UCSD-AML1 (cell line): ENCODE measurements at regions not wholly inside any gene's neighbourhood (a gene's known extent, or its start where the extent isn't known, plus 50 kb on each side); places are given as distances from the start of the nearest gene placed in this dataset.
"Not testable (repeated sequence)": the region's sequence is repeated elsewhere in the genome, so short reads cannot be mapped to it uniquely, and the experiment has no call there.

Experiments used
- DNase-seq: peaks from one replicate; lab custom pipeline; 2025; ENCODE audit not compliant: unreplicated experiment; lab: John Stamatoyannopoulos, UW

DNA sequence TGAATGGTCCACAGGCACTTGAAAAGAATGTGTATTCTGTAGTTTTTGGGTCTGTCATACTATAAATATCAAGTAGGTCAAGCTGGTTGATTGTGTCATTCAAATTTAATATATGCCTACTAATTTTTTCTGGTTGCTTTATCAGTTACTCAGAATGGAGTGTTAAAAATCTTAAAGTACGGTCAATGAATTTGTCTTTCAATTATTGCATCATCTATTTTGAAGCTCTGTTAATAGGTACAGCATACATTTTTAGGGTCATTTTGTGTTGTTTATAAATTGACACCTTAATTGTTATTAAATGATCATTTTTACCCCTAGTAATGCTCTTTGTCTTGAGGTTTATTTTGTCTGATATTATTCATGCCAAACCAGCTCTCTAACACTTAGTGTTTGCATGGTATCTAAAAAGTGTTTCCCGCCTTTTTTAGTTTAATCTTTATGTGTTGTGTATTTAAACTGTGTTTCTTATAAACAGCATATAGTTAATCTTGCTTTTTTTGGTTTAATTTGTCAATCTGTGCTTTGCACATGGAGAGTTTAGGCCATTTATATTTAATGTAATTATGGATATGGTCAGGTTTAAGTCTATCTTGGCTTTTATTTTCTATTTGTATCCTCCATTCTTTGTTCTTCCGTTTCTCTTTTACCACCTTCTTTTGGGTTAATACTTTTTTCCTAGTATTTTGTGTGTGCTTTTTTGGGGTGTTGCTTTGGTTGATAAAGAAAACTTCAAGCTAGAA is 204.9 kb upstream of the EEF2KMT start:
- no peak for DNase-seq

DNA sequence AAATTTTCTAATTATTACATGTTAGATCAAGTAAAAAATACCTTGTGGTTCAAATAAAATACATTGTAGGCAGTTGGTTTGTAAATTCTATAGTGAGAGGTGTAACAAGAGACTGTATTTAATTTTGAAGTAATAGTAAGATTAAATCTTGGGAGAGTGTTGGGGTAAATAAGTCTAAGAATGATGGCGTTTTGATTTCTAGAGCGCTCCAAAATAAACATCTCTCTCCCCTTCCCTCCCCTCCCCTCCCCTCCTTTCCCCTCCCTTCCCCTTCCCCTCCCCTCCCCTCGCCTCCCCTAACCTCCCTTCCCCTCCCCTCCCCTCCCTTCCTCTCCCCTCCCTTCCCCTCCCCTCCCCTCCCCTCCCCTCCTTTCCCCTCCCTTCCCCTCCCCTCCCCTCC is 200.6 kb upstream of the EEF2KMT start:
- no peak for DNase-seq

DNA sequence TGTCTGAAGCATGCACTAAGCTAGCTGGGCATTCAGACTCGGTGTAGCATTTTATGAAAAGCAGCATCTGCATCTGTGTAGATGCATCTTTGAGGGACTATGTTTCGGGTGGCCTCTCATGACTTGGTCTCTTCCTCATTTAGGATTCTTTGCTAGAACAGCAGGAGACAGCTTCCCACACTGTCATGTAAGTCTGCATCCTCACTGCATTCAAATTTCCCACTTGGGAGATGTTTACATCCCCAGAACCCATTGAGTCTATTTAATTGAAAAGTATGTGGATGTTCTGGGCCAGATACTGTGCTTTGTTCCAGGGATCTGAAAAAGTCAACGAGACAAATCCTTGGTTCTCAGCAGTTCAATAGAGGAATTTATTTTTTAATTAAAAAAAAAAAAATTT is 198.6 kb upstream of the EEF2KMT start:
- DNase-seq = no peak

DNA sequence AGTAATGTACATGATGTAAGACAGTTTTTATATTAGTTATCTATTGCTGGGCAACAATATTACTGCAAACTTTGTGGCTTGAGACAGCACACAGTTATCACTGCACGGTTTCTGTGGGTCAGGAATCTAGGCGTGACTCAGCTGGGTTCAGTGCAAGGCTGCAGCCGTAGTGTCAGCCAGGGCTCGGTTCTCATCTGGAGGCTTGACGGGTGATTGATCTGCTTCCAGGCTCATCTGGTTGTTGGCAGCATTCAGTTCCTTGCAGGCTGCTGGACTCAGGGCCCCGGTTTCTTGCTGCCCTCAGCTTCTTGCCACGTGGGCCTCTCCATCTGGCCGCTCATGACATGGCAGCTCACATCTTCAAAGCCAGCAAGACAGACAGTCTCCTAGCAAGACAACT is 197.7 kb upstream of the EEF2KMT start:
- not testable (repeated sequence) for DNase-seq

DNA sequence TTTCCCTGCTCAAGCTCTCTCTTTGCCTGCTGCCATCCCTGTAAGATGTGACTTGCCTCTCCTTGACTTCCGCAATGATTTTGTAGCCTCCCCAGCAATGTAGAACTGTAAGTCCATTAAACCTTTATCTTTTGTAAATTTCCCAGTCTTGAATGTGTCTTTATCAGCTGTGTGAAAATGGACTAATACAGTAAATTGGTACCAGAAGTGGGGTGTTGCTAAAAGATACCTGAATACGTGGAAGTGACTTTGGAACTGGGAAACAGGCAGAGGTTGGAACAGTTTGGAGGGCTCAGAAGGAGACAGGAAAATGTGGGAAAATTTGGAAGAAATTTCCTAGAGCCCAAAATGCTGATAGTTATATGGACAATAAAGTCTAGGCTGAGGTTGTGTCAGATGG is 184.6 kb upstream of the EEF2KMT start:
- not testable (repeated sequence) for DNase-seq

DNA sequence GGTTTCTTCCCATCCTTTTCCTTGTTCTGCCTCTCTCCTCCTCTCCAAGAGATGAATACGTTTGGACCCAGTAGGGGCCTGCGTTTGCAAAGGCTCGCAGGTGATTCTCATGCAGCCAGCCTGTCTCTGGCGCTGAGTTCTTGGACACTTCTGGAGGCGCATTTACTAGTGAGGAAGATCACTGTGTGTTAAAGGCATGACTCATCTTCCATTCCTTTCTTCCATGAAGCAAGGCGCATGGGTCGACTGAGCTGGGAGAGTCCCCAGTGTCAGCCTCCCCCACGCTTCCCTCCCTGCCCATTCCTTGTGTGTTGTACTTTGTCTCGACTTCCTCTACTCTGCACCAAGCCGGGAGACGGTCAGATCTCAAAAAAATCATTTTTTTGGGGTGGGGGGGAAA is 159.9 kb upstream of the EEF2KMT start:
- DNase-seq = no peak

DNA sequence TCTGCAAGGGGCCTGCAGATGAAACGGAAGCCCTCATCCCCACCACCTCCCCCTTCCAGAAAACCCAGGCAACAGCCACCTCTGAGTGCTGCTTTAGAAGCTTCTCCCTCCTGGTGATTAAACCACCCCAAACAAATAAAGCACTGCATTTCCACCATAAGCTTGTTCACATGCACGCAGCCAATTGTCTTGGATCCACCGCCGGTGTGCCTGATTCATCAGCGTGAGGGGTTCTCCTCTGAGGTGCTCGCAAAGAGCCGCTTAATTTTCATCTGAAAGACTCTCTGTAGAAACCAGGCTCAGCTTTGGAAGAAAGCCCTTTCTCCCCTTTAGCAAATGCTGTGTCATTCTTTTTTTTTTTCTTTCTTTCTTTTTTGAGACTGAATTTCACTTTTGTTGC is 155.2 kb upstream of the EEF2KMT start:
- no peak for DNase-seq

DNA sequence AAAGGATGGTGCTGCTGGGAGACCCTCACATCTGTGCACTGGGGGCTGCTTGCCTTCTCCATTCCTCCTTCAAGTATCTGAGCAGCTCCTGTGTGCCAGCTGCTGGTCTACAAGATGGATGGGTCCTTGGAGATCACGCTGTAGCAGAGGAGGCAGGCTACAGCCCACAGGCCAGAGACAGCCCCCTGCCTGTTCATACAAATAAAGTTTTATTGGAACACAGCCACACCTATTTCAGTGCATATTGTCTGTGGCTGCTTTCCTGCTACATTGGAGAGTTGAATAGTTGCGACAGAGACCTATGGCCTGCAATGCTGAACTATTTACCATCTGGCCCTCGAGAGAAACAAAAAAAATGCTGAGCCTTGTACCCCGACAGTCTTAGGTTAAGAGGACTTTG is 149.8 kb upstream of the EEF2KMT start:
- DNase-seq = not testable (repeated sequence)

DNA sequence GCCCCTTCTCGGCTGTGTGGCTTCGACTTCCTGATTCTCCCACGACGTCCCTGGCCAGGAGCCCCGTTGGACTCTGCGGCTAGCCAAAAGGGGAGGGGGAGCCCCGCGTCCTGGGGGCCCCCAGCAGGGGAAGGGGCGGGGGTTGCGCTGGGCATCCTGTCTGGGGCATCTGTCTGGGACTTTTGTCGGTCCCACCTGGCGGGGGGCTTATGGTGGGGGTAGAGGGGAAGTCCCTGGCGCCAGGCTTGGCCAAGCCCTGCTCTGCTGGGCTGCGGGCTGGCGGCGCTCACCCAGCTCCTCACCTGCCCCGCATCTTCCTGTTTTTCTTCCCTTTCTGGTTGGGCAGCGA is 142.7 kb upstream of the EEF2KMT start:
- DNase-seq = not testable (repeated sequence)

DNA sequence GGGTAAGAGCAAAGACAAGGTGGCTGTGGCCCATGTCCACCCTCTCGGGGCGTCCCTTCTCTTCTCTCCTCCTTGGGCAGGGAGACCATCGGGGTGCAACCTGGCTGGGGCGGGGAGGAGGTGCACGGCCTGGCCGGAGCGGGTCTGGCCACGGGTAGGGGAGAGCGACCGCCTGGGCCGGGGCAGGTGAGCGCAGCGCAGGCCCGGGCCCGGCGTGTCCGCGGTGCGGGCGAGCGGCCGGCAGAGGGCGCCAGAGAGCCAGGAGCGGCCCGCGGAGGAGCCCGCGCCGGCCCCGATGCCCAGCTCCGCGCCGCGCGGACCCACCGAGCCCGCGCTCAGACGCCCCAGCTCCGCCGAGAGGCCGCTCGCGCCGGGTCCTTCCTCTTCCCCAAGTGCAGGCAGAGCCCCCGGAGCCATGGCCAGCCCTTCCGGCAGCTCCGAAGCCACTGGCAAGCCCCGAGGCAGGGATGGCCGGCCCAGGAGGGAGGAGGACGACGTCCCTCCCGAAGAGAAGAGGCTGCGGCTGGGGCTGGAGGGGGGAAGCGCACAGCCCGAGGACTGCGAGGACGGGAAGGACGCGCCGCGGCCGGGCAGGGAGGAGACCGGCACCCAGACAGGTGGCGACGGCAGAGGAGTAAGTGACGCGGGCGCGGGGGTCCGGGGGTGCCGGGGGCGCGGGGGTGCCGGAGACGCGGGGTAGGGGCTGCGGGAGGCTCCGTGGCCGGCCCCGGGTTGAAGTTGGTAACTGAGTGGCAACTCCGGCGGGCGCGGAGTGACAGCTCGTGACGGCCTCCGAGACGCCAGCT is 142.1 kb upstream of the EEF2KMT start:
- peak; percentile 42 for DNase-seq

DNA sequence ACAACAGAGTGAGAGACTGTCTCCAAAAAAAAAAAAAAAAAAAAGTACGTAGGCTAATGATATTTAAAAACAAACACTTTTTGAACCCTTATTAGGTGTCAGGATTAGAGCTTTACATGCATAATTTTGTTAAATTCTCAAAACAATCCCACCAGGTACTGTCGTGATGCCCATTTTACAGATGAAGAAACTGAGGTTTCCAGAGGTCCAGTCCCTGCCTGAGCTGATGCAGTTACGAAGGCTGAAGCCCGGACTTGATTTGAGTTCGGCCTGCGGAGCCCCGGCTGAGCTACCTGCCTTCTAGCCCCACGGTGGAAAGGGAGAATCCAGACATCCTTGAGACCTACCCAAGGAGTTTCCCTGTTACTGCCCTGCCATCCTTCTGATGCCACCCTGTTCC is 137.5 kb upstream of the EEF2KMT start:
- DNase-seq = no peak

DNA sequence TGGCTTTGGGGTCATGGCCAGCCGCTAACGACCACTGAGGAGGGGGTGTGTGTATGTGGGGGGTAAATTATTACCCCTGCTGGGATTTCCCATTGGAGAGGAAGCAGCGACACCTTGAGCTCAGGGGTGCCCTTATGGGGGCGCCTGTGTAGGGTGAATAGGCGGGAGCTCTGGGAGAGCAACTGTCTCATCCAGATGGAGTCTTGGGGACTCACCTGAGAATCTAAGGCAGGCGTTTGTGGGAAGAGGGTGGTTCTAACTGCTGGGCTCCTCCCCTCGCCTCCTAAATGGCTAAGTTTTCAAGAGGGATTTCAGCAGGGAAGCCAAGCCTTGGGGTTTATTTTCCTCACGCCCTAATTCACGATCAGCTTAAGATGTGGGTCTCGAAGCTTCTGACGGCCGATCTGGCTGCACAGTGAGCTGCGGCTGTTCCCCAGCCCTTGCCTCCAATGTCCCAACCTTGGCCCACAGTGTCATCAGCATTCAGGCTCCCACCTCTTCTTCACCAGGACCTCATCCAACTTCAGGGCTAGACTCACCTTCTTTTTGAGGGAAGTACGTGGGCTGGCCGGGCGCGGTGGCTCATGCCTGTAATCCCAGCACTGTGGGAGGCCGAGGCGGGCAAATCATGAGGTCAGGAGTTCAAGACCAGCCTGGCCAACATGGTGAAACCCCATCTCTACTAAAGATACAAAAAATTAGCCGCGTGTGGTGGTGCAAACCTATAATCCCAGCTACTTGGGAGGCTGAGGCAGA is 136.9 kb upstream of the EEF2KMT start:
- no peak for DNase-seq

DNA sequence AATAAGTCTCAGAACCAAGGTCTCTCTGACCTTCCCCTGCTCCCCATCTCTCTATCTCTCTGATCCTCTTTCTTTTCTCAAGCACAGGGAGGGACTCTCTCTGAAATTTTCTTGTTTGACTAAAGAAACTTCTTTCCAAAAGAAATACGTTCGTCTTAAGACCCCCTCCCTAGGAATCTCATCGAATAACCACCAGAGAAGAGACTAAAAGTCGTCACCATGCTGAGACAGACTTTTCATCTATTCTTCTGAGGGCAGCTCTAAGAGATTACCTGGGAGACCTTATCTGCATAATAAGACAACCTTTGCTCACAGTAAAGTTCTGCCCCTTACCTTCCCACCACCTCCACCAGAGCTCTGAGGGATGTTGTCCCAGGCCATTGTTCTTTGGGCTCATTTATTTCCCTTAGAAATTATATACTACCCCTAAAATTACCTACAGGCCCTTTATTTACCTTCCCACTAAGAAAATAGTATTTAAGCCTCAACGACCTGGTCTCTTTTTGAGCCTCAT is 133.7 kb upstream of the EEF2KMT start:
- DNase-seq = no peak

DNA sequence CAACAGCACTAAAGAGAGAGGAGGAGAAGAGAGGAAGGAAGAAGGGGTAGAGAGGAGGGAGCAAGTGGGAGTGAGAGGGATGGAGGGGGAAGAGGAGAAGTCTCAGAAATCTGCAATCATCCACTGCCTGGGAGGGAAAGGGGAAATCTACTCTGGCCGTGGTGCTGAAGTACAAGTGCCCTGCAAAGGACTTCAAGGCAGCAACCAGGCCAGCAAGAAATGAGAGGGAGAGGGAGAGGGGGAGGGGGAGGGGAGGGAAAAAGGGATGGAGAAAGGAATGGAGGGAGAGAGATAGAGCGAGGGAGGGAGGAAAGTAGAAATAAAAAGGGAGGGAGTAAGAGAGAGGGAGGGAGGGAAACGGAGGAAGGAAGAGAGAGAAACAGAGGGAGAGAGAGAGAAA is 130.8 kb upstream of the EEF2KMT start:
- DNase-seq = no peak

DNA sequence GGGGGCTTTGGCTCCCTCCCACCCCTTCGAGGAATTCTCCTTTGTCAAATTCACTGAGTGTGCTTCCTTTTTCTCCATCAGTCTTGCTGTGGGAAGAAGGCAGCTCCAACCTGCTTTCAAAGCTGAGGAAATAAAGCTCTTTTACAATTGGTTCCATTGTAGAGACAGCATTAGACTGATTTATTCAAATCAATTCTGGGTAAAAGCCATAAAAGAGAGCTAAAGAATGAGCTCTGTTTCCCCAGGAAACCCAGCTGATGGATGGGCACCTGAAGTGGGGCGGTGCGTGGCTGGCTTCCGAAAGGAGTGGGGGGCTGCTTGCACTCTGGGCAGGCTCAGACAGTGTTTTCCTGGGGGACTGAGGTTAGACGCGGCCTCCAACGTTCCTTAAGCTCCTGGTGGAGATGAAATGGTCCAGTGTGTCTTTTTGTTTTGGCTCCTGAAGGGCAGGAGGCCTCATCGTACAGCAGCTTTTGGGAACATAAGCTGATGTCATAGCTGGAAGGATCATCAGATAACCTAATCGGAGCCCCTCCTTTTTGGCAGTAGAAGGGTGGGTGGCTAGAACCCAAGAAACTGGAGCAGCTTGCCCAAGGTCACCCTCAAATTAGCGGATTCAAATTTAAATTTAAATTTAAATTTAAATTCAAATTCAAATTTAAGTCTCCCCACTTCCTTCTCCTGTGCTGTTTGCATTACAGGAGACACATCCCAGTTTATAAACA is 128.5 kb upstream of the EEF2KMT start:
- DNase-seq = no peak

DNA sequence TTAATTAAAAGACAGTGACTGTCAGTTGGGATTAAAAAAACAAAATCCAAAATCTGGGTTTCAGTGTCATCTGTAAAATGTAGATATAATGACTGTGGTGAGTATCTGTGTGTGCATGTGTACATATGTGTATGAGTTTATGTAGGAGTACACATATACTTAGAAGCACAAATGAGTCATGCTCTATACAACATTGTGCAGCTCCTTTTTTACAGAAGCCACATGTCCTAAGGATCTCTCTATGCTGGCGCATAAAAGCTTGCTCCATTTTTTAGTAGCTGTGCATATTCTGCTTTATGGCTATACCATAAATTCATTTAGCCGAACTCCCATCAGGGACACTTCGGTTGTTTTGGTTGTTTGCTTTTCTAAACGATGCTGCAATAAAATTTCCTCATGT is 125.2 kb upstream of the EEF2KMT start:
- no peak for DNase-seq

DNA sequence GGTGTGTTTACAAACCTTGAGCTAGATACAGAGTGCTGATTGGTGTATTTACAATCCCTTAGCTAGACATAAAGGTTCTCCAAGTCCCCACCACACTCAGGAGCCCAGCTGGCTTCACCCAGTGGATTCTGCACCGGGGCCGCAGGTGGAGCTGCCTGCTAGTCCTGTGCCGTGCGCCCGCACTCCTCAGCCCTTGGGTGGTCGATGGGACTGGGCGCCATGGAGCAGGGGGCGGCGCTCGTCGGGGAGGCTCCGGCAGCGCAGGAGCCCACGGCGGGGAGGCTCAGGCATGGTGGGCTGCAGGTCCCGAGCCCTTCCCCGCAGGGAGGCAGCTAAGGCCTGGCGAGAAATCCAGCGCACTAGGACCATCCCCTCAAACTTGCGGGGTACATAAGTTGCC is 124.2 kb upstream of the EEF2KMT start:
- not testable (repeated sequence) for DNase-seq

DNA sequence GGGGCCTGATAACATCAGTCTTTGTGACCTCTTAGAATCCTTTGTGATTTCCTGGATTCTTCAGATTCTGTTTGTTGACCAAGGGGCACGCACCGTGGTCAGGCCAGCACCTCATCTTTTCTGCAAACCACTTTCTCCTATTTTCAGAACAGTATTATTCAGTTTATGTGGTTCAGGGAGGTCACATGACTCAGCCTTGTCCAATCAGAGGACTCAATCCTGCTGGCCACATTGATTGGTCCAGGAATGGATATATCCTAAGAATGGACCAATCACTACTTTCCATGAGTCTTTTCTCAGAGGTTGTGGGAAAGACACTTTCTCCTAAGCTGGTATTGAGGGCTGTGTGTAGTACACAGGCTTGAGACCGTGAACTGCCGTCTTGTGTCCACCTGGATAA is 123.1 kb upstream of the EEF2KMT start:
- no peak for DNase-seq

DNA sequence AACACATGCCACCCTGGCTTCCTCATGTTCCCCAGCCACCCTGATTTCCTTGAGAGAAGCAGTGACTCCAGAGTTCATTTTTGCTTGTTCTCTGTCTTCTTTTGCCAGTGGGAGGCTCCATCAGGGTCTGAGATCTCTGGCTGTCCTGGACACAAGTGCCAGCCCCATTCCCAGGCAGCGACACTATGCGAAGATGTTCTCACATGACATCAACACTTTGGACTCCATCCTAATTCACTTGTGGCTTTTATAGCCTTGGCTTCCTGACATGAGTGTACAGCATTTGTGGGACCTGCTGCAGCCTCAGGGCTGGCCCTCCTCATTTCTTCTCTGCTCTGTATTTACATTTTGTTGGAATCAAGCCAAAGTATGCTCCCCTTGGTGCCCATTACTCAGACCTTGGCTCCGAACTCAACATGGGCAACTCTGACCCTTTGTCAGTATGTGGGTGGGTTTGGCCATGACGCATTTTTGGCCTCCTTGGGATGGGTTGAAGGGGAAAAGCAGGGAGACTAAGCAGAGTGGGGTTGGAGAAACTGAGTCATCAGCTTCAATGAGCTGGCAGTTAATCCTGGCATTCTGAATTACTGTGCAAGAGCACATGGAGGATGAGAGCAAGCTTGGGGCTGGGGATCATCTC is 119.0 kb upstream of the EEF2KMT start:
- DNase-seq = no peak

DNA sequence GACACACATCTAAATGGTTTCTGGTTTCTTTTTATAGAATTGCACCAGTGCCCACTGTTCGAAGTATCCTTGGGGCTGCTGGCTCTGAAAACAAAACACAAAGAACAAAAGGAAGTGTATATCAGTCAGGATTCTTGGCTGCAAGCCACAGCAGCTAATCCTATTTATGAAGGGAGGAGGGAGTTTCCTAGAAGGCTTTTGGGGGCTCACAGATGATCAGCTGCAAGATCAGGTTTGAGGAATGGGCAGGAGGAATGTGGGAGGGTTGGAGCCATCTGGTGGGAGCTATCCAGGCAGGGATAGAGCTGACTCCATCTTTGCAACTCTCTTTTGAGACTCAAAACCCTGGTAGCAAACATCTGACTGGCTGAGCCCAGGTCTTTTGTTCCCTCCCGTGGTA is 118.3 kb upstream of the EEF2KMT start:
- no peak for DNase-seq

DNA sequence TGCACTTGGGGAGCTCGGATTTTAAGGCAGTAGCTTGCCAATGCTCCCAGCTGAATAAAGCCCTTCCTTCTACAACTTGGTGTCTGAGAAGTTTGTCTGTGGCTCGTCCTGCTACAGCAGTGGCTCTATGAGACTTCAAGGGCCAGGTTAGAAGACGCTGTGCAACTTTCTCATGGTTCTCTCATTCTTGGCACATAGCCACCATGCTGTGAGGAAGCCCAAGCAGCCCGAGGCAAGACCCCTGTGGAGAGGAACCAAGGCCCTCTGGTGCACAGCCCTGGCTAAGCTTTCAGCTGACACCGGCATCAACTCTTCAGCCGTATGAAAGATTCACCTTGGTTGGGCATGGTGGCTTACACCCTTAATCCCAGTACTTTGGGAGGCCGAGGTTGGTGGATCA is 116.9 kb upstream of the EEF2KMT start:
- DNase-seq = no peak
